Trophoblast cell (in vitro differentiated cells and primary cell): ENCODE measurements at regions not wholly inside any gene's neighbourhood (a gene's known extent, or its start where the extent isn't known, plus 50 kb on each side); places are given as distances from the start of the nearest gene placed in this dataset.

ENCODE experiments used
- DNase-seq, 2 donors: peaks; one replicate each; pipeline ENCODE4 v3.0.0-alpha.2; 2016
- H2AFZ ChIP-seq: 2 replicates; pipeline ENCODE4 v1.6.1; 2013; ENCODE audit warnings: low read length, moderate library complexity, mild to moderate bottlenecking; ENCODE audit not compliant: insufficient read depth, poor library complexity
- H2AK5ac ChIP-seq: 2 replicates; pipeline ENCODE4 v1.6.1; 2013; ENCODE audit warnings: mild to moderate bottlenecking, low read length
- H2BK120ac ChIP-seq: 2 replicates; pipeline ENCODE4 v1.6.1; 2013; ENCODE audit warnings: low read length, mild to moderate bottlenecking, moderate library complexity; ENCODE audit not compliant: insufficient read depth, poor library complexity
- H2BK12ac ChIP-seq: 2 replicates; pipeline ENCODE4 v1.6.1; 2013; ENCODE audit warnings: mild to moderate bottlenecking, low read length, moderate library complexity
- H2BK5ac ChIP-seq: 2 replicates; pipeline ENCODE4 v1.6.1; 2013; ENCODE audit warnings: low read length, low read depth, moderate library complexity, mild to moderate bottlenecking; ENCODE audit not compliant: poor library complexity
- H3K14ac ChIP-seq: 2 replicates; pipeline ENCODE4 v1.6.1; 2013; ENCODE audit warnings: mild to moderate bottlenecking, low read length
- H3K18ac ChIP-seq: 2 replicates; pipeline ENCODE4 v1.6.1; 2013; ENCODE audit warnings: mild to moderate bottlenecking, low read length
- H3K23ac ChIP-seq: 2 replicates; pipeline ENCODE4 v1.6.1; 2013; ENCODE audit warnings: low read length
- H3K27ac ChIP-seq: 2 replicates; pipeline ENCODE4 v1.5.1; 2013; ENCODE audit warnings: low read depth, mild to moderate bottlenecking, inconsistent platforms, low read length, moderate library complexity
- H3K27me3 ChIP-seq: 2 replicates; pipeline ENCODE4 v1.6.1; 2013; ENCODE audit warnings: inconsistent platforms, mild to moderate bottlenecking, low read length, moderate library complexity; ENCODE audit not compliant: insufficient read depth
- H3K36me3 ChIP-seq, 2 experiments: 1 replicate in 1 of 2; 2 replicates in 1 of 2; pipeline ENCODE4 v1.6.1; 2013; ENCODE audit warnings: low read length in 2 of 2, mild to moderate bottlenecking in 2 of 2, moderate library complexity in 1 of 2; ENCODE audit not compliant: insufficient read depth in 2 of 2, control insufficient read depth in 1 of 2
- H3K4ac ChIP-seq: 2 replicates; pipeline ENCODE4 v1.6.1; 2013; ENCODE audit warnings: low read depth, mild to moderate bottlenecking, low read length, moderate library complexity
- H3K4me1 ChIP-seq, 2 experiments: 1 replicate in 1 of 2; 2 replicates in 1 of 2; pipeline ENCODE4 v1.6.1; 2013; ENCODE audit warnings: low read length in 2 of 2, mild to moderate bottlenecking in 2 of 2, moderate library complexity in 1 of 2; ENCODE audit not compliant: insufficient read depth in 2 of 2, control insufficient read depth in 1 of 2
- H3K4me2 ChIP-seq: 2 replicates; pipeline ENCODE4 v1.6.1; 2013; ENCODE audit warnings: inconsistent platforms, mild to moderate bottlenecking, low read length, moderate library complexity
- H3K4me3 ChIP-seq: 2 replicates; pipeline ENCODE4 v1.5.1; 2013; ENCODE audit warnings: mild to moderate bottlenecking, low read depth, low read length, inconsistent platforms
- H3K79me1 ChIP-seq: one replicate; pipeline ENCODE4 v1.6.1; 2013; ENCODE audit warnings: low read length
- H3K79me2 ChIP-seq: 2 replicates; pipeline ENCODE4 v1.6.1; 2013; ENCODE audit warnings: low read length, mild to moderate bottlenecking; ENCODE audit not compliant: control insufficient read depth, insufficient read depth, poor library complexity
- H3K9ac ChIP-seq: 2 replicates; pipeline ENCODE4 v1.6.1; 2013; ENCODE audit warnings: mild to moderate bottlenecking, low read length
- H3K9me3 ChIP-seq: 2 replicates; pipeline ENCODE4 v1.6.1; 2013; ENCODE audit warnings: low read depth, mild to moderate bottlenecking, control low read depth, inconsistent platforms, low read length; ENCODE audit not compliant: insufficient read depth
- H4K12ac ChIP-seq: 2 replicates; pipeline ENCODE4 v1.6.1; 2013; ENCODE audit warnings: low read depth, mild to moderate bottlenecking, low read length, moderate library complexity
- H4K8ac ChIP-seq: 2 replicates; pipeline ENCODE4 v1.6.1; 2013; ENCODE audit warnings: low read depth, mild to moderate bottlenecking, low read length, moderate library complexity
- H4K91ac ChIP-seq: one replicate; pipeline ENCODE4 v1.6.1; 2013; ENCODE audit warnings: low read depth, mild to moderate bottlenecking, low read length, moderate library complexity
- WGBS: extraction: QIAGEN DNeasy Blood & Tissue Kit; methylation state at CpG from one replicate; pipeline ENCODE4 v1.1.7; 2013; ENCODE audit warnings: missing lambda C conversion rate; ENCODE audit not compliant: insufficient read length, insufficient coverage; ENCODE audit errors: extremely low coverage; 5-methylcytosine and 5-hydroxymethylcytosine counted together

GRCh38 chr4:123524958-123525628 lies 128.5 kb downstream of the SPRY1 start:
- H4K12ac ChIP-seq, result no peak overlapping the region
- H3K4me3 ChIP-seq, result no peak overlapping the region
- WGBS, result no CpG with 5 or more reads among the region's 5 CpGs
- H3K23ac ChIP-seq, result no peak overlapping the region
- H2AFZ ChIP-seq, result no peak overlapping the region
- H3K4me2 ChIP-seq, result no peak overlapping the region
- no peak overlapping the region for H2BK5ac ChIP-seq
- no peak overlapping the region for H3K27ac ChIP-seq
- H3K79me2 ChIP-seq, result no peaks in the 10 kb centered on the region
- peaks cover 2% of the 10 kb centered on the region for H3K9me3 ChIP-seq
- no peak overlapping the region for H2BK12ac ChIP-seq
- H3K14ac ChIP-seq, result no peak overlapping the region
- H3K27me3 ChIP-seq, result no peaks in the 10 kb centered on the region
- no peak overlapping the region for H2BK120ac ChIP-seq
- no peaks in the 10 kb centered on the region for H3K4me1 ChIP-seq
- H3K36me3 ChIP-seq, result no peaks in the 10 kb centered on the region
- no peak overlapping the region for H3K4ac ChIP-seq
- no peak overlapping the region for H3K9ac ChIP-seq
- no peak overlapping the region for H2AK5ac ChIP-seq
- no peak overlapping the region for H4K91ac ChIP-seq
- no peak for DNase-seq
- H4K8ac ChIP-seq, result no peak overlapping the region
- no peak overlapping the region for H3K18ac ChIP-seq
- H3K79me1 ChIP-seq, result no peaks in the 10 kb centered on the region

GRCh38 chr4:123526511-123526910 lies 129.9 kb downstream of the SPRY1 start:
- H3K9ac ChIP-seq, result no peak overlapping the region
- no peak overlapping the region for H2AFZ ChIP-seq
- H2AK5ac ChIP-seq, result no peak overlapping the region
- no peak overlapping the region for H3K14ac ChIP-seq
- no peak overlapping the region for H4K8ac ChIP-seq
- H3K4me1 ChIP-seq, result no peaks in the 10 kb centered on the region
- no peak for DNase-seq
- no peak overlapping the region for H3K4ac ChIP-seq
- no peak overlapping the region for H3K18ac ChIP-seq
- H3K23ac ChIP-seq, result no peak overlapping the region
- no peak overlapping the region for H2BK120ac ChIP-seq
- no peak overlapping the region for H2BK5ac ChIP-seq
- no peak overlapping the region for H2BK12ac ChIP-seq
- H4K91ac ChIP-seq, result no peak overlapping the region
- no peaks in the 10 kb centered on the region for H3K79me1 ChIP-seq
- no peak overlapping the region for H3K4me3 ChIP-seq
- no peaks in the 10 kb centered on the region for H3K36me3 ChIP-seq
- peaks cover 2% of the 10 kb centered on the region for H3K9me3 ChIP-seq
- H3K27ac ChIP-seq, result no peak overlapping the region
- no peaks in the 10 kb centered on the region for H3K27me3 ChIP-seq
- H3K4me2 ChIP-seq, result no peak overlapping the region
- H3K79me2 ChIP-seq, result no peaks in the 10 kb centered on the region
- WGBS, result no CpG with 5 or more reads among the region's 2 CpGs
- no peak overlapping the region for H4K12ac ChIP-seq

GRCh38 chr4:123528501-123529277 lies 132.1 kb downstream of the SPRY1 start:
- no peak overlapping the region for H3K4ac ChIP-seq
- peaks cover 2% of the 10 kb centered on the region for H3K9me3 ChIP-seq
- H3K23ac ChIP-seq, result no peak overlapping the region
- no peaks in the 10 kb centered on the region for H3K79me2 ChIP-seq
- H2AK5ac ChIP-seq, result no peak overlapping the region
- H3K79me1 ChIP-seq, result no peaks in the 10 kb centered on the region
- no peak for DNase-seq
- no peak overlapping the region for H2AFZ ChIP-seq
- H3K36me3 ChIP-seq, result no peaks in the 10 kb centered on the region
- WGBS, result no CpG with 5 or more reads among the region's 3 CpGs
- H4K91ac ChIP-seq, result no peak overlapping the region
- H3K27me3 ChIP-seq, result no peaks in the 10 kb centered on the region
- no peak overlapping the region for H3K4me3 ChIP-seq
- H3K18ac ChIP-seq, result no peak overlapping the region
- H3K27ac ChIP-seq, result no peak overlapping the region
- no peaks in the 10 kb centered on the region for H3K4me1 ChIP-seq
- H3K9ac ChIP-seq, result no peak overlapping the region
- no peak overlapping the region for H3K4me2 ChIP-seq
- H2BK12ac ChIP-seq, result no peak overlapping the region
- H2BK5ac ChIP-seq, result no peak overlapping the region
- no peak overlapping the region for H4K8ac ChIP-seq
- no peak overlapping the region for H2BK120ac ChIP-seq
- H3K14ac ChIP-seq, result no peak overlapping the region
- no peak overlapping the region for H4K12ac ChIP-seq

- no peak for DNase-seq
- H3K23ac ChIP-seq, result no peak overlapping the region
- H3K18ac ChIP-seq, result no peak overlapping the region
- H2AFZ ChIP-seq, result no peak overlapping the region
- H3K27me3 ChIP-seq, result no peaks in the 10 kb centered on the region
- no peak overlapping the region for H3K4ac ChIP-seq
- no peak overlapping the region for H4K8ac ChIP-seq
- no peaks in the 10 kb centered on the region for H3K4me1 ChIP-seq
- H4K91ac ChIP-seq, result no peak overlapping the region
- H3K79me1 ChIP-seq, result no peaks in the 10 kb centered on the region
- no peak overlapping the region for H3K9ac ChIP-seq
- peaks cover 2% of the 10 kb centered on the region for H3K9me3 ChIP-seq
- H2AK5ac ChIP-seq, result no peak overlapping the region
- no peaks in the 10 kb centered on the region for H3K36me3 ChIP-seq
- H3K4me3 ChIP-seq, result no peak overlapping the region
- H3K14ac ChIP-seq, result no peak overlapping the region
- WGBS, result no CpG with 5 or more reads among the region's 2 CpGs
- no peak overlapping the region for H2BK12ac ChIP-seq
- no peak overlapping the region for H4K12ac ChIP-seq
- no peak overlapping the region for H2BK120ac ChIP-seq
- H2BK5ac ChIP-seq, result no peak overlapping the region
- H3K4me2 ChIP-seq, result no peak overlapping the region
- H3K27ac ChIP-seq, result no peak overlapping the region
- no peaks in the 10 kb centered on the region for H3K79me2 ChIP-seq
These were observed 132.6 kb downstream of the SPRY1 start for GRCh38 chr4:123529278-123529568.
